GM23338 (cell line): ENCODE measurements at regions not wholly inside any gene's neighbourhood (a gene's known extent, or its start where the extent isn't known, plus 50 kb on each side); places are given as distances from the start of the nearest gene placed in this dataset.

Experiments
- ATAC-seq: fragments of 200-7000 bp; cut with Tn5 transposase; 3 replicates; pipeline ENCODE4 v1.9.1; 2020
- DNase-seq: peaks from one replicate; pipeline ENCODE4 v3.0.0-alpha.2; 2015; ENCODE audit warnings: low spot score
- H2AFZ ChIP-seq: fragments of 200-600 bp; sonication (generic); 2 replicates; pipeline ENCODE4 v1.8.0; 2016; ENCODE audit warnings: antibody characterized with exemption, mild to moderate bottlenecking, moderate library complexity
- H3F3A ChIP-seq: fragments of 200-600 bp; sonication (generic); replicated peaks from 2 replicates; pipeline ENCODE4 v1.8.0; 2017; ENCODE audit warnings: antibody characterized with exemption, mixed run types, low read depth
- H3K27ac ChIP-seq: fragments of 200-600 bp; sonication (generic); 2 replicates; pipeline ENCODE4 v1.6.1; 2016; ENCODE audit warnings: low read depth
- H3K27me3 ChIP-seq: fragments of 200-600 bp; sonication (generic); 2 replicates; pipeline ENCODE4 v1.8.0; 2016; ENCODE audit warnings: mild to moderate bottlenecking, mixed run types, moderate library complexity; ENCODE audit not compliant: insufficient read depth
- H3K36me3 ChIP-seq: fragments of 200-600 bp; sonication (generic); 2 replicates; pipeline ENCODE4 v1.8.0; 2016; ENCODE audit warnings: mild to moderate bottlenecking; ENCODE audit not compliant: insufficient read depth
- H3K4me1 ChIP-seq: fragments of 200-600 bp; sonication (generic); 2 replicates; pipeline ENCODE4 v1.8.0; 2016; ENCODE audit warnings: mild to moderate bottlenecking, moderate library complexity; ENCODE audit not compliant: insufficient read depth
- H3K4me2 ChIP-seq: fragments of 200-600 bp; sonication (generic); 2 replicates; pipeline ENCODE4 v1.7.1; 2017; ENCODE audit warnings: mixed run types
- H3K4me3 ChIP-seq: fragments of 200-600 bp; sonication (generic); 2 replicates; pipeline ENCODE4 v1.6.1; 2016; ENCODE audit warnings: mixed run types
- H3K79me2 ChIP-seq: fragments of 200-600 bp; sonication (generic); replicated peaks from 2 replicates; pipeline ENCODE4 v1.8.0; 2017; ENCODE audit warnings: mild to moderate bottlenecking; ENCODE audit not compliant: insufficient read depth
- H3K9me2 ChIP-seq: fragments of 200-600 bp; sonication (generic); 2 replicates; pipeline ENCODE4 v1.8.0; 2017; ENCODE audit not compliant: insufficient read depth
- H4K20me1 ChIP-seq: fragments of 200-600 bp; sonication (generic); replicated peaks from 2 replicates; pipeline ENCODE4 v1.8.0; 2017; ENCODE audit warnings: mild to moderate bottlenecking; ENCODE audit not compliant: insufficient read depth
- H3K27ac Mint-ChIP-seq: 2 replicates; pipeline ENCODE4 v1.8.0; 2020; ENCODE audit warnings: inconsistent platforms, mild to moderate bottlenecking, moderate library complexity, mixed read lengths
- H3K27me3 Mint-ChIP-seq: 3 replicates; pipeline ENCODE4 v1.8.0; 2022; ENCODE audit warnings: low read depth, mild to moderate bottlenecking, moderate library complexity, mixed read lengths, inconsistent platforms; ENCODE audit not compliant: insufficient read depth, poor library complexity
- H3K36me3 Mint-ChIP-seq: 3 replicates; pipeline ENCODE4 v1.8.0; 2021; ENCODE audit warnings: low read depth, mild to moderate bottlenecking, inconsistent platforms, moderate library complexity, mixed read lengths
- H3K4me1 Mint-ChIP-seq: 3 replicates; pipeline ENCODE4 v1.8.0; 2020; ENCODE audit warnings: mild to moderate bottlenecking, inconsistent platforms, mixed read lengths
- H3K4me3 Mint-ChIP-seq: 3 replicates; pipeline ENCODE4 v1.8.0; 2021; ENCODE audit warnings: moderate library complexity, mild to moderate bottlenecking, inconsistent platforms, mixed read lengths
- H3K9me3 Mint-ChIP-seq: 3 replicates; pipeline ENCODE4 v1.8.0; 2020; ENCODE audit warnings: moderate library complexity, mild to moderate bottlenecking, inconsistent platforms, mixed read lengths
- CREB1 ChIP-seq: fragments of 250-450 bp; sonication (Bioruptor Pico); IDR thresholded peaks from 2 replicates; pipeline ENCODE4 v1.5.0; 2020; ENCODE audit warnings: low read depth, mild to moderate bottlenecking, moderate library complexity
- CTCF ChIP-seq, 2 experiments: fragments of 200-600 bp in 1 of 2; sonication (generic) in 1 of 2; conservative IDR thresholded peaks; 2 replicates each; pipeline versions ENCODE4 v1.5.1 to v1.6.1; 2016 to 2017; ENCODE audit warnings: antibody characterized with exemption in 2 of 2, low read depth in 2 of 2, mild to moderate bottlenecking in 2 of 2, moderate library complexity in 1 of 2
- ETS1 ChIP-seq: IDR thresholded peaks from 2 replicates; pipeline ENCODE4 v1.6.1; 2016; ENCODE audit warnings: antibody characterized with exemption
- EZH2 ChIP-seq: fragments of 200-600 bp; sonication (generic); IDR thresholded peaks from one replicate; pipeline ENCODE4 v1.8.0; 2017; ENCODE audit warnings: antibody characterized with exemption, mild to moderate bottlenecking, low read depth; ENCODE audit not compliant: unreplicated experiment
- EZH2phosphoT487 ChIP-seq: fragments of 200-600 bp; sonication (generic); IDR thresholded peaks from one replicate; pipeline ENCODE4 v1.8.1; 2018; ENCODE audit warnings: antibody characterized with exemption; ENCODE audit not compliant: unreplicated experiment
- ZNF462 ChIP-seq: fragments of 250-450 bp; sonication (Bioruptor Pico); IDR thresholded peaks from 2 replicates; pipeline ENCODE4 v1.5.0; 2020; ENCODE audit warnings: mild to moderate bottlenecking, moderate library complexity

- no peaks in the 10 kb centered on the region for H3F3A ChIP-seq
- no peak overlapping the region for H3K4me3 Mint-ChIP-seq
- H3K27ac ChIP-seq: no peak overlapping the region
- no peaks in the 10 kb centered on the region for H3K9me3 Mint-ChIP-seq
- peak; percentile 73 to 83 for TF ChIP-seq CTCF (conservative IDR thresholded peaks at IDR 0.05; ENCODE audit: low read depth in 2 of 2)
- no peak for TF ChIP-seq EZH2phosphoT487
- TF ChIP-seq EZH2: no peak
- TF ChIP-seq ZNF462: no peak
- no peaks in the 10 kb centered on the region for H3K4me1 ChIP-seq
- no peaks in the 10 kb centered on the region for H3K36me3 ChIP-seq
- H4K20me1 ChIP-seq: no peaks in the 10 kb centered on the region
- no peaks in the 10 kb centered on the region for H3K9me2 ChIP-seq
- DNase-seq (peak; percentile 63), ATAC-seq (peak; percentile 93)
- H3K4me2 ChIP-seq: no peak overlapping the region
- H3K27me3 ChIP-seq: no peaks in the 10 kb centered on the region
- H3K79me2 ChIP-seq: no peaks in the 10 kb centered on the region
- peak overlapping the region; percentile 72; the same call in 1 of the 2 replicates for H2AFZ ChIP-seq
- no peak overlapping the region for H3K27ac Mint-ChIP-seq
- no peaks in the 10 kb centered on the region for H3K36me3 Mint-ChIP-seq
- H3K27me3 Mint-ChIP-seq: peaks cover 4% of the 10 kb centered on the region
- H3K4me3 ChIP-seq: no peak overlapping the region
- no peaks in the 10 kb centered on the region for H3K4me1 Mint-ChIP-seq
These were observed 382.7 kb upstream of the DUSP10 start for GRCh38 chr1:222124602-222125001.

GRCh38 chr1:222123111-222123510 is 381.2 kb upstream of the DUSP10 start:
- DNase-seq: no peak
- TF ChIP-seq EZH2: no peak
- TF ChIP-seq ETS1: no peak
- no peak for TF ChIP-seq EZH2phosphoT487
- TF ChIP-seq CREB1 (CRISPR knock-in tag): no peak
- no peaks in the 10 kb centered on the region for H3K9me3 Mint-ChIP-seq

More at GRCh38 chr1:222123111-222123510, 381.2 kb upstream of the DUSP10 start:
- Histone ChIP-seq H3K27me3 (no peaks in the 10 kb centered on the region), H3K4me1 (no peaks in the 10 kb centered on the region), H3K36me3 (no peaks in the 10 kb centered on the region), H3K27ac (no peak overlapping the region), H3K79me2 (no peaks in the 10 kb centered on the region), H3K9me2 (no peaks in the 10 kb centered on the region), H3K4me2 (no peak overlapping the region), H3F3A (no peaks in the 10 kb centered on the region), H2AFZ (no peak overlapping the region), H3K4me3 (no peak overlapping the region), H4K20me1 (no peaks in the 10 kb centered on the region)
- no peaks in the 10 kb centered on the region for H3K36me3 Mint-ChIP-seq
- H3K4me3 Mint-ChIP-seq: no peak overlapping the region
- ATAC-seq: no peak
- H3K27ac Mint-ChIP-seq: no peak overlapping the region
- peaks cover 4% of the 10 kb centered on the region for H3K27me3 Mint-ChIP-seq
- H3K4me1 Mint-ChIP-seq: no peaks in the 10 kb centered on the region
